C4-2B (cell line): ENCODE measurements at regions not wholly inside any gene's neighbourhood (a gene's known extent, or its start where the extent isn't known, plus 50 kb on each side); places are given as distances from the start of the nearest gene placed in this dataset.

Experiments
- CTCF ChIP-seq: fragments of 450-650 bp; conservative IDR thresholded peaks from 2 replicates; pipeline ENCODE4 v1.5.1; 2017; ENCODE audit warnings: mild to moderate bottlenecking
- ZFX ChIP-seq: fragments of 450-650 bp; IDR thresholded peaks from 2 replicates; pipeline ENCODE4 v1.6.1; 2017

GRCh38 chr5:89346573-89346972 is 463.6 kb upstream of the MEF2C start:
- TF ChIP-seq CTCF (no peak), ZFX (no peak)
